NCI-H2171 treated with DMSO at 0.1 percent for 48 hours (cell line): ENCODE measurements at regions not wholly inside any gene's neighbourhood (a gene's known extent, or its start where the extent isn't known, plus 50 kb on each side); places are given as distances from the start of the nearest gene placed in this dataset.

Source experiments
- DNase-seq: peaks from one replicate; lab custom pipeline; 2025; lab: John Stamatoyannopoulos, UW

GRCh38 chr5:67301285-67301903 lies 104.8 kb upstream of the CD180 start:
- DNase-seq: no peak

- DNase-seq: no peak
These were observed 103.7 kb upstream of the CD180 start for GRCh38 chr5:67300326-67300725.

GRCh38 chr5:67299231-67299735 lies 102.7 kb upstream of the CD180 start:
- DNase-seq: no peak

- DNase-seq: no peak
These were observed 101.4 kb upstream of the CD180 start for GRCh38 chr5:67297802-67298532.

- DNase-seq: peak; percentile 18
These were observed 100.8 kb upstream of the CD180 start for GRCh38 chr5:67297376-67297775.

- no peak for DNase-seq
These were observed 97.8 kb upstream of the CD180 start for GRCh38 chr5:67294266-67294938.

GRCh38 chr5:67293226-67293625 lies 96.6 kb upstream of the CD180 start:
- DNase-seq: no peak

GRCh38 chr5:67292201-67292940 lies 95.8 kb upstream of the CD180 start:
- DNase-seq: no peak

- DNase-seq: no peak
These were observed 95.1 kb upstream of the CD180 start for GRCh38 chr5:67291671-67292070.

GRCh38 chr5:67291066-67291465 lies 94.5 kb upstream of the CD180 start:
- no peak for DNase-seq

- DNase-seq: no peak
These were observed 94.1 kb upstream of the CD180 start for GRCh38 chr5:67290655-67291054.

- DNase-seq: no peak
These were observed 93.3 kb upstream of the CD180 start for GRCh38 chr5:67289763-67290521.

GRCh38 chr5:67287510-67288268 lies 91.1 kb upstream of the CD180 start:
- DNase-seq: no peak

- DNase-seq: no peak
These were observed 89.4 kb upstream of the CD180 start for GRCh38 chr5:67286006-67286405.

GRCh38 chr5:67283988-67284487 lies 87.4 kb upstream of the CD180 start:
- DNase-seq: no peak

GRCh38 chr5:67283275-67283987 lies 86.8 kb upstream of the CD180 start:
- DNase-seq: no peak

GRCh38 chr5:67281874-67282273 lies 85.3 kb upstream of the CD180 start:
- no peak for DNase-seq

GRCh38 chr5:67273689-67274356 lies 77.2 kb upstream of the CD180 start:
- no peak for DNase-seq

GRCh38 chr5:67272453-67273130 lies 76.0 kb upstream of the CD180 start:
- DNase-seq: no peak
